Left ventricle myocardium inferior (tissue), 1 donor: ENCODE measurements at regions not wholly inside any gene's neighbourhood (a gene's known extent, or its start where the extent isn't known, plus 50 kb on each side); places are given as distances from the start of the nearest gene placed in this dataset.

Source experiments
- DNase-seq: peaks from one replicate; pipeline ENCODE4 v3.0.0-alpha.2; 2020
- H3K27ac ChIP-seq: fragments of 200-600 bp; replicated peaks from 2 replicates; pipeline ENCODE4 v1.8.0; 2021
- H3K27me3 ChIP-seq: fragments of 200-600 bp; 2 replicates; pipeline ENCODE4 v1.8.0; 2021; ENCODE audit warnings: low read depth
- H3K36me3 ChIP-seq: fragments of 200-600 bp; 2 replicates; pipeline ENCODE4 v1.8.0; 2021
- H3K4me1 ChIP-seq: fragments of 200-600 bp; 2 replicates; pipeline ENCODE4 v1.8.0; 2021
- H3K4me3 ChIP-seq: fragments of 200-600 bp; 2 replicates; pipeline ENCODE4 v1.8.0; 2021; ENCODE audit warnings: mild to moderate bottlenecking, moderate library complexity
- H3K9me3 ChIP-seq: fragments of 200-600 bp; replicated peaks from 2 replicates; pipeline ENCODE4 v1.8.0; 2021
- intact Hi-C: fragments of 100-400 bp; cut with micrococcal nuclease; formaldehyde crosslinking; loops from one replicate; pipeline ENCODE4 v1.11.0; 2022
- TF ChIP-seq, protein P1 (sequence below): fragments of 200-600 bp; IDR thresholded peaks from 2 replicates; pipeline ENCODE4 v1.8.0; 2021; ENCODE audit warnings: antibody characterized with exemption, mild to moderate bottlenecking, borderline replicate concordance
- donor health status: DM: no; HTN: yes; CAD: no; lungs with severe emphysema.

DNA sequence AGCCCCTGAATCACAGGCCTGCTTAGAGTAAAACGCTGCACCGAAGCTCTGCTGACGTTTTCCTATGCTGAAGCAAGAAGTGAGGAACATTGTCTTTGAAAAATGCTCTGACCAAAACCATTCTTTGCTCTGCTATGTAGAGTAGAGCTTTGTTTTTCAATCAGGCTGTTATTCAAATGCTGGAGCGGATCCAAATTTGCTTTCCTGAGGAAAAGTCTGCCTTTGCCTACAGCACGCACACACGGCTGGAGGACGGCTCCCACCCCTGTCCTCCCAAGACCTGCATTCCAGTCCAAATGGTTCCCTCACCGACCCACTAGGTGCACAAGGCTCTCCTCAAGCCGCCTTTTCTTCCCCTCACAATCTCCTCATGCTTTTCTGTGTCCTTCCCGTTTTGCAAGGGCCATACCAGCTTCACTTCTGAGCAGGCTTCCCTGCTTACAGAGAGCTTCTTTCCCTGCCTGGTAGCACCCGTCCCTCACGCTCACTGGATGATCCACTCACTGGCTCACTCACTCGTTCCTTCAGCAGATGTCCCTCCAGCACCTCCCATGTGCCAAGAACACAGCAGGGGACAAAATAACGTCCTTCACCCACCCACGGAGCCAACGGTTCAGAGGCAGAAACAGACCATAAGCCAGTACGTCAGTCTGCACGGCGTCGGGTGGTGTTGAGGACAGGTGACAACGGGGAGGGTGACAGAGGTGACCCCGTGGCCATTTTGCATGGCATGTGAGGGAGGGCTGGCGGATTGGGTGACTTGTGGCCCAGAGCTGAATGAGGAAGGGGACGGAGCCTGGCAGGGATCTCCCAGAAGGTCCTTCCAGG, 137.9 kb upstream of the NEDD9 start:
- Histone ChIP-seq H3K9me3 (no peaks in the 10 kb centered on the region), H3K4me1 (peaks cover 52% of the 10 kb centered on the region), H3K36me3 (no peaks in the 10 kb centered on the region), H3K27ac (peak overlapping the region; percentile 88), H3K27me3 (no peaks in the 10 kb centered on the region), H3K4me3 (no peak overlapping the region)
- TF ChIP-seq, protein P1, sequence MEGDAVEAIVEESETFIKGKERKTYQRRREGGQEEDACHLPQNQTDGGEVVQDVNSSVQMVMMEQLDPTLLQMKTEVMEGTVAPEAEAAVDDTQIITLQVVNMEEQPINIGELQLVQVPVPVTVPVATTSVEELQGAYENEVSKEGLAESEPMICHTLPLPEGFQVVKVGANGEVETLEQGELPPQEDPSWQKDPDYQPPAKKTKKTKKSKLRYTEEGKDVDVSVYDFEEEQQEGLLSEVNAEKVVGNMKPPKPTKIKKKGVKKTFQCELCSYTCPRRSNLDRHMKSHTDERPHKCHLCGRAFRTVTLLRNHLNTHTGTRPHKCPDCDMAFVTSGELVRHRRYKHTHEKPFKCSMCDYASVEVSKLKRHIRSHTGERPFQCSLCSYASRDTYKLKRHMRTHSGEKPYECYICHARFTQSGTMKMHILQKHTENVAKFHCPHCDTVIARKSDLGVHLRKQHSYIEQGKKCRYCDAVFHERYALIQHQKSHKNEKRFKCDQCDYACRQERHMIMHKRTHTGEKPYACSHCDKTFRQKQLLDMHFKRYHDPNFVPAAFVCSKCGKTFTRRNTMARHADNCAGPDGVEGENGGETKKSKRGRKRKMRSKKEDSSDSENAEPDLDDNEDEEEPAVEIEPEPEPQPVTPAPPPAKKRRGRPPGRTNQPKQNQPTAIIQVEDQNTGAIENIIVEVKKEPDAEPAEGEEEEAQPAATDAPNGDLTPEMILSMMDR = no peak
- no peak for DNase-seq
- intact Hi-C loops = no loop called here

DNA sequence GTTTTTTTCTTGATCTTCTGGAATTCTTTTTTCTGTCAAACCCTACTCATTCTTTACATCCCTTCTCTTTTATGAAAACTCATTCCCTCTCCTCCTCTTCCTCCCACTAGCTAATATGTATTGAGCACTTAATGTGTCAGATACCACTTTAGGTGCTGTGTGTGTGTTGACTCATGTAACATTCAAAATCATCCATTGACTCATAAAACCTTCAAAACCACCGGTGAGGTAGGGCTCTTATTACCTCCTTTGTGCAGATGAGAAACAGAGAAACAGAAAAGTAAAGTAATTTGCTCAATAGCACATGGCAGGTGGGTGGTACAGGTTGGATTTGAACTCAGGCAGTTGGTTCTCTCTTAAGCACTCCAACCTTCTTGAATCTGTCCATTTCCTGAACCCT, 136.3 kb upstream of the NEDD9 start:
- TF ChIP-seq, protein P1 = no peak
- peak overlapping the region; percentile 88 for H3K27ac ChIP-seq
- intact Hi-C loops = no loop called here

DNA sequence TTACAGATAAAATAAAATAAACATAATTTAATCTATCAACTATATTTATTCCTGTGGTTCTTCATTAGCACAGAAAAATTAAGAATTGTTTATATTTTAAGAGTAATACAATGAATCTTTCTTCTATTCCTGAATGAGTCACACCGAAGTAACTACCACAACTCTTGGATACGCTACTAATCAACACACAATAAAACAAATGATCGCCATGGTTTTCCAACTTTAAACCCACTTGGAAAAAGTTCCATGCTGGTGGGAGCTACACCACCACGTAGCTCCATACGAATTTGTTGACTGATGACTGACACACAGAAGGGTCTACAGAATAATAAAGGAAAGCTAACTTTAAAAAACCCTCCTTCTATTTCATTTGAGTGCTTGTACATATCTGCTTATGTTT, 135.8 kb upstream of the NEDD9 start:
- Histone ChIP-seq H3K27ac (peak overlapping the region; percentile 88), H3K36me3 (no peaks in the 10 kb centered on the region), H3K27me3 (no peaks in the 10 kb centered on the region), H3K4me1 (peaks cover 59% of the 10 kb centered on the region), H3K9me3 (no peaks in the 10 kb centered on the region), H3K4me3 (no peak overlapping the region)
- no peak for DNase-seq
- intact Hi-C loops = no loop called here
- TF ChIP-seq, protein P1 = no peak

More for the DNA sequence above, 136.3 kb upstream of the NEDD9 start:
- Histone ChIP-seq H3K36me3 (no peaks in the 10 kb centered on the region), H3K4me3 (no peak overlapping the region), H3K9me3 (no peaks in the 10 kb centered on the region), H3K27me3 (no peaks in the 10 kb centered on the region), H3K4me1 (peaks cover 58% of the 10 kb centered on the region)
- DNase-seq = no peak

DNA sequence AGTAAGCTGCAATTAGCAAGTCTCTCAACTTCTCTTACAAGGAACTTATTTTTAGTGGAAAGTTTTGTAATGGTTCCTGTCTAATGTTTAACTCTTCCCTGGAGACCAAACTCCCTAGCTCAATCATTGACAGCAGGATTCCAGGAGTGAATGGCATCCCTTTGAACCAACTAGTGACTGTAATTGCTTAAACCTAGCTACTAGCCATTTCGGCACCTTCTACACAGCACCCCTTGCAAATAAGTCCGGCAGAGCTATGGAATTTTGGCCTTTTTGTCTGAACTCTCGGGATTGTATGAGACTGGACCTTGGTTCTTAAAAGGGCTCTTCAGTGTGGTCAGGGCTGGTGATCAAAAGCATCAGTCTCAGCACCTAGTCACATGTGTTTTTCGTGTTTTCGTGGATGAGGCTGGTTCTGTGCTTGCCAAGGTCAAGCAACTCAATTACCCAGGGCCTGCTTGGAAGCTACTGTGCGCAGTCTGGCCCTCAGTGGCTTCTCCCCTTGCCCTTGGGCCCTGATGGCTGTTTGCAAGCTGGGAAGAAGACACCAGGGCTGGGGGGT, 135.3 kb upstream of the NEDD9 start:
- Histone ChIP-seq H3K36me3 (no peaks in the 10 kb centered on the region), H3K4me1 (peaks cover 62% of the 10 kb centered on the region), H3K4me3 (no peak overlapping the region), H3K27ac (peak overlapping the region; percentile 88), H3K27me3 (no peaks in the 10 kb centered on the region), H3K9me3 (no peaks in the 10 kb centered on the region)
- intact Hi-C loops = no loop called here
- DNase-seq = no peak
- TF ChIP-seq, protein P1 = no peak

DNA sequence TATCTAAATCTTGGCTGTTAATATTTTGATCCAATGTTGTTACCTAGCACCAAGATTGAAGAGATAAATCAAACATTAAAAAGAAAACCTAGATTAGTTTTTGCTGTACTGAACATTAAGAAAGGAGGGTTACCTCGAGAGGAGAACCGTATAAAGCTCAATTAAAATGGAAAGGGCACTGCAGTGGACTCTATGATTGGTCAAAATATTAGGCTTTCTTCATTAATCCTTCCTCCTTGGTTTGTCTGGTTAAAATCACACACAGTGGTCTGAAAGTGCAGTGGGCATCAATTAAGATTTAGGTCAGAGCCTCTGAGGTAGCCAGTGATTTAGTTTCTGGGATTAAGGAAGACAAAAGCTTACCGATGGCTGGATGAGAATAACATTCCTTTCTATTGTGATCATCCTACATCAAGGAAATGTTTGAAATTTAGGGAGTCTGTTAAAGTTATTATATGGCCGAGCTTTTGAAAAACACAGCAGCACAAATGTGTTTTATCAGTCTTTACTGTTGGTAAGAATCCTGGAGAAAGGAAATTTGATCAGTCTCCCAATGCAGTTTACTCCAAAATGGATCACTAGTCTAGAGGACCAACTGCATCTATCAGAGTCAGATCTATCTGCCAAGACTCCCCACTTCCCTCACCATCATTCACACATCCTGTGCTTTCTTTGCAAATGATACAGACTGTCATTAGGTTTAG, 134.6 kb upstream of the NEDD9 start:
- no peak for DNase-seq
- Histone ChIP-seq H3K36me3 (no peaks in the 10 kb centered on the region), H3K4me1 (peaks cover 62% of the 10 kb centered on the region), H3K27me3 (no peaks in the 10 kb centered on the region), H3K27ac (peak overlapping the region; percentile 88), H3K9me3 (no peaks in the 10 kb centered on the region), H3K4me3 (no peak overlapping the region)
- TF ChIP-seq, protein P1 = no peak
- intact Hi-C loops = no loop called here
